Kidney epithelial cell (primary cell): ENCODE measurements at regions not wholly inside any gene's neighbourhood (a gene's known extent, or its start where the extent isn't known, plus 50 kb on each side); places are given as distances from the start of the nearest gene placed in this dataset.

ENCODE experiments used
- DNase-seq: peaks from one replicate; pipeline ENCODE4 v3.0.0-alpha.2; 2010; ENCODE audit warnings: low read depth
- H3K27me3 ChIP-seq: 2 replicates; pipeline ENCODE4 v1.6.0; 2011; ENCODE audit warnings: low read length; ENCODE audit not compliant: control insufficient read depth, insufficient read depth
- H3K36me3 ChIP-seq: 2 replicates; pipeline ENCODE4 v1.5.1; 2011; ENCODE audit warnings: low read length; ENCODE audit not compliant: control insufficient read depth, insufficient read depth
- H3K4me3 ChIP-seq: 2 replicates; pipeline ENCODE4 v1.5.1; 2011; ENCODE audit warnings: low read depth, mild to moderate bottlenecking, control low read depth, low read length
- CTCF ChIP-seq: IDR thresholded peaks from 2 replicates; pipeline ENCODE4 v1.5.1; 2011; ENCODE audit warnings: mild to moderate bottlenecking, moderate library complexity, low read length, control low read depth, inconsistent platforms; ENCODE audit not compliant: insufficient read depth, poor library complexity, severe bottlenecking

GRCh38 chr2:128550389-128550788 lies 231.7 kb upstream of the HS6ST1 start:
- TF ChIP-seq CTCF = no peak
- Histone ChIP-seq H3K4me3 (no peak overlapping the region), H3K27me3 (peaks cover 2% of the 10 kb centered on the region), H3K36me3 (no peaks in the 10 kb centered on the region)
- DNase-seq = no peak

GRCh38 chr2:128550801-128551416 lies 232.2 kb upstream of the HS6ST1 start:
- TF ChIP-seq CTCF = no peak
- Histone ChIP-seq H3K4me3 (no peak overlapping the region), H3K27me3 (peaks cover 2% of the 10 kb centered on the region), H3K36me3 (no peaks in the 10 kb centered on the region)
- DNase-seq = no peak

DNA sequence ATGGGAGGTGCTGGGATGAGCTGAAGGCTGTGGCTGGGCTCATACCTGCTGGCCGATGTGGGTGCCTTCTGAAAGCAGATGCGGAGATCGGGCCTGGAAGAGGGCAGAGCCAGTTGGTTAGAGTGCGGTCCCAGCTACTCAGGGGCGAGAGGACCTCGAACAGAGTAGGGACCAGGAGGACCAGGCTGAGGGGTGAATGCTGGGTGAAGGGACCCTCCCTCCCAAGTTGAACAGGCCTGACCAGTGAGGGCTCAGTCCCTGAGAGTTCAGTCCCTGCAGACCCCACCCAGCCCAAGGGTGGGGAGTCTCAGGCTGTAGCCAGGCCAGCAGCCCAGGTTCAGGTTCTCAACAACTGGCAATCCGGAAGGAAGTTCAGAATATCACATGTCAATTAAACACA lies 232.8 kb upstream of the HS6ST1 start:
- Histone ChIP-seq H3K27me3 (peaks cover 2% of the 10 kb centered on the region), H3K4me3 (no peak overlapping the region), H3K36me3 (no peaks in the 10 kb centered on the region)
- DNase-seq = no peak
- TF ChIP-seq CTCF = no peak

DNA sequence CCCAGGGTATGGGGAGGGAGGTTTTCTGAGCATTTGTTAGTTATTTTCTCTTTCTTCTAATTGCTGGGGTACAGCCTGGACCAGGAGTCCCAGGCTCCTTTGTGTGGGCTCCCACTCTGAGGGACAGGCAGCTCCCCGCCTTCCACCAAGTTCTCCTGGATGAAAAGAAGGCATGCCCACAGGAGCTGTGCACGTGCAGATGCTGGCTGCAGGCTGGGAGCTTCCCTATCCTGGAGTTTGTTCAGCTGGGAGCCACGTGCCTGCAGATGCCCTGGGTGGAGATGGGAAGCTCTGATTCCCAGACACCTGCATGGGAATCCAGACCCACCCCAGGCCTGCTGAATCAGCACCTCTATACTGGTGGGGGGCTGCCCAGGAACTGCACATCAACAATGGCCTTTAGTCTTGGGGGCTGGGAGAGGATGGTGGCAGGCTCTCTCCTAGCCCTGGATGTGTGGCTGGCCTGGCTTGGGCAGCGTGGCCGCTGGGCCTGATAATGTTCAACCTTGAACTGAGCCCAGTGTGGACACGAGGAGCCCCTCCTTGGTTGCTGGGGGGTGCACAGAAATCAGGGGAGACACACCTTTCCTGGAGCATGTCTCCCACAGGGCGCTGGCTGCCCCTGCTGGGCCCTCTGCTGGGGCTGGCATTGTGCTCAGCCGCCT lies 233.6 kb upstream of the HS6ST1 start:
- TF ChIP-seq CTCF = no peak
- DNase-seq = no peak
- Histone ChIP-seq H3K4me3 (no peak overlapping the region), H3K27me3 (peaks cover 2% of the 10 kb centered on the region), H3K36me3 (no peaks in the 10 kb centered on the region)

DNA sequence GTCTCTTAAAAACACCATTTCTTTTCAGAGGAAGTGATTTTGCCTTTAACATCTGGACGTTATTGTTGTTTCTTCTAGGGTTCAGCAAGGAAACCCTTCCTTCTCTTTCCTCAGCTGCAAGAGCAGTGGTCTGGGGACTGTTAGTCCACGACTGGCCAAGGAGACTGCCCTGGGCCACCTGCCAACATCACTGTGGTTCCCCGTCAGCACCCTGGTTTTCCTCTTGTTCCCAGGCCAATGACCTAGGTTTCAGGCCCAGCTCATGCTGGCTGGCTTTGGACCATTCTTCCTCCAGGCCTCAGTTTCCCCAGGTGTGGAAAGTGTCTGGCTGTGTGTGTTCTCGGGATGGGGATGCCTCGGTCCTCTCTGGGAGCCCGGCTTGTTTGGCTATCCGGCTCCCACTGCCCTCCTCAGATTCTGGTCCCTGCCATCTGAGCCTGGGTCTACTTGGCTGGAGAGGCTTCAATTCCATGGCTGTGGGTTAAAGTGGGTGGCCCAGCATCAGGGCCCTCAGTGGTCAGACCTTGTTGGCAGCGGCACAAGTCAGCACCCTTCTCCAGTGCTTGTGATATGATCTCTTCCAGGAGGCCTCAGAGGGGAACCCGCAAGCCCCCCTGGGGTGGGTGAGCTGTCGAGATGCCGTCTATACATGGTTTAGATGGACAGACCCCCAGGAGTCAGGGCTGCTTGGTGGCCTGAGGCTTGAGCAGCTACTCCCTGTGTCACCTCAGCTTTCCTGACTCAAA lies 234.3 kb upstream of the HS6ST1 start:
- no peak for TF ChIP-seq CTCF
- Histone ChIP-seq H3K36me3 (no peaks in the 10 kb centered on the region), H3K27me3 (peaks cover 2% of the 10 kb centered on the region), H3K4me3 (no peak overlapping the region)
- no peak for DNase-seq
